K562 (cell line): ENCODE measurements at regions not wholly inside any gene's neighbourhood (a gene's known extent, or its start where the extent isn't known, plus 50 kb on each side); places are given as distances from the start of the nearest gene placed in this dataset.

Experiments
- ATAC-seq: fragments of 200-7000 bp; cut with Tn5 transposase; 3 replicates; pipeline ENCODE4 v1.9.1; 2020; ENCODE audit warnings: moderate library complexity
- BruUV-seq: library from RNA; stranded (reverse); fragments of 400-500 nt; replicated peaks from 2 replicates; lab custom pipeline; 2021; lab: Mats Ljungman, UMichigan
- CTCF ChIA-PET: fragments of 300-600 bp; formaldehyde crosslinking; extraction: SDS; loops from one replicate; lab custom pipeline; 2021; ENCODE audit warnings: low intra/inter-chr PET ratio; lab: Yijun Ruan, JAX
- POLR2A ChIA-PET: fragments of 300-600, 350-650 bp; sonication (Branson Sonifier 250); formaldehyde crosslinking; extraction: SDS; loops from one replicate; lab custom pipeline; 2021; ENCODE audit warnings: antibody characterized with exemption, inconsistent platforms; lab: Yijun Ruan, JAX
- DNase-seq, 4 experiments: peaks; one replicate each; pipeline versions ENCODE4 v3.0.0 to v3.0.0-alpha.2; 2011 to 2018; ENCODE audit warnings: low spot score in 3 of 4, mixed read lengths in 3 of 4; ENCODE audit errors: extremely low read depth in 1 of 4
- FAIRE-seq: peaks from 2 replicates; lab custom pipeline; 2011; peaks lifted over from hg19 to GRCh38; lab: Jason Lieb, UNC
- H2AFZ ChIP-seq: 2 replicates; pipeline ENCODE4 v1.6.0; 2011; ENCODE audit warnings: low read depth, low read length, control low read depth, inconsistent platforms
- H3K27ac ChIP-seq: fragments of 200-600 bp; 3 replicates; pipeline ENCODE4 v1.8.0; 2011; ENCODE audit warnings: low read depth, mild to moderate bottlenecking, control low read depth, inconsistent platforms, low read length, moderate library complexity, mixed read lengths; ENCODE audit errors: extremely low read depth
- H3K27me3 ChIP-seq, 2 experiments: fragments of 300-600 bp in 1 of 2; 2 replicates in 1 of 2; 3 replicates in 1 of 2; pipeline versions ENCODE4 v1.6.0 to v1.8.0; 2011; ENCODE audit warnings: inconsistent platforms in 2 of 2, low read length in 2 of 2, mild to moderate bottlenecking in 1 of 2, mixed read lengths in 1 of 2, moderate library complexity in 1 of 2; ENCODE audit not compliant: control insufficient read depth in 2 of 2, insufficient read depth in 2 of 2
- H3K36me3 ChIP-seq: fragments of 300-600 bp; 3 replicates; pipeline ENCODE4 v1.8.0; 2011; ENCODE audit warnings: mild to moderate bottlenecking, low read length, inconsistent platforms; ENCODE audit not compliant: control insufficient read depth, insufficient read depth
- H3K4me1 ChIP-seq, 2 experiments: fragments of 200-600 bp in 1 of 2; replicated peaks in 1 of 2; 2 replicates in 1 of 2; 3 replicates in 1 of 2; pipeline versions ENCODE4 v1.5.1 to v1.8.0; 2011; ENCODE audit warnings: inconsistent platforms in 2 of 2, low read length in 2 of 2, mild to moderate bottlenecking in 1 of 2, mixed read lengths in 1 of 2, moderate library complexity in 1 of 2; ENCODE audit not compliant: control insufficient read depth in 2 of 2, insufficient read depth in 2 of 2
- H3K4me2 ChIP-seq: 2 replicates; pipeline ENCODE4 v1.6.1; 2011; ENCODE audit warnings: low read length, control low read depth, inconsistent platforms, mixed read lengths; ENCODE audit not compliant: insufficient read depth
- H3K4me3 ChIP-seq: fragments of 200-600 bp; sonication (generic), shearing (Covaris generic); 2 replicates; pipeline ENCODE4 v1.5.1; 2016; ENCODE audit warnings: control low read depth, inconsistent platforms
- H3K79me2 ChIP-seq: fragments of 200-600 bp; 3 replicates; pipeline ENCODE4 v1.8.0; 2011; ENCODE audit warnings: low read length, inconsistent platforms; ENCODE audit not compliant: control insufficient read depth, insufficient read depth
- H3K9ac ChIP-seq, 2 experiments: 2 replicates each; pipeline versions ENCODE4 v1.6.0 to v1.6.1; 2011; ENCODE audit warnings: low read depth in 2 of 2, low read length in 2 of 2, control low read depth in 1 of 2, inconsistent platforms in 1 of 2, mild to moderate bottlenecking in 1 of 2, mixed read lengths in 1 of 2; ENCODE audit not compliant: insufficient read depth in 1 of 2
- H3K9me1 ChIP-seq: one replicate; pipeline ENCODE4 v1.6.0; 2011; ENCODE audit warnings: inconsistent platforms, mild to moderate bottlenecking, low read length, moderate library complexity; ENCODE audit not compliant: control insufficient read depth, insufficient read depth
- H3K9me3 ChIP-seq: replicated peaks from 2 replicates; pipeline ENCODE4 v1.5.1; 2011; ENCODE audit warnings: low read depth, low read length, inconsistent platforms; ENCODE audit not compliant: control insufficient read depth, insufficient read depth
- H4K20me1 ChIP-seq: replicated peaks from 2 replicates; pipeline ENCODE4 v1.6.1; 2011; ENCODE audit warnings: low read length, inconsistent platforms, mixed read lengths; ENCODE audit not compliant: control insufficient read depth, insufficient read depth
- CBFB ChIP-seq: sonication (generic); formaldehyde crosslinking; IDR thresholded peaks from 2 replicates; pipeline ENCODE4 v1.4.0; 2020; ENCODE audit warnings: mild to moderate bottlenecking, missing genetic modification reagents
- FOXA3 ChIP-seq, 2 experiments: fragments of 450-650 bp in 1 of 2; sonication (generic) in 1 of 2; formaldehyde crosslinking; IDR thresholded peaks in 1 of 2; conservative IDR thresholded peaks in 1 of 2; 2 replicates each; pipeline versions ENCODE4 v1.4.0 to v1.8.0; 2020 to 2022; ENCODE audit warnings: mild to moderate bottlenecking in 2 of 2, missing genetic modification reagents in 1 of 2
- GATAD2B ChIP-seq: fragments of 450-650 bp; IDR thresholded peaks from 2 replicates; pipeline ENCODE4 v1.6.1; 2017; ENCODE audit warnings: mild to moderate bottlenecking, borderline replicate concordance
- HDAC6 ChIP-seq: IDR thresholded peaks from 2 replicates; pipeline ENCODE4 v1.6.1; 2012; ENCODE audit warnings: low read depth, mild to moderate bottlenecking, control low read depth, inconsistent platforms, low read length, moderate library complexity
- KLF16 ChIP-seq: IDR thresholded peaks from 2 replicates; pipeline ENCODE4 v1.6.1; 2016; ENCODE audit warnings: antibody characterized with exemption
- MAFK ChIP-seq: IDR thresholded peaks from 2 replicates; pipeline ENCODE4 v1.6.1; 2011; ENCODE audit warnings: low read length, improper control_type of control experiment
- MCM5 ChIP-seq: fragments of 450-650 bp; IDR thresholded peaks from 2 replicates; pipeline ENCODE4 v1.6.1; 2016; ENCODE audit warnings: low read depth
- MED1 ChIP-seq: sonication (generic); formaldehyde crosslinking; IDR thresholded peaks from 2 replicates; pipeline ENCODE4 v1.8.1; 2023; ENCODE audit warnings: missing genetic modification reagents, borderline replicate concordance
- OTX1 ChIP-seq: fragments of 450-650 bp; formaldehyde crosslinking; IDR thresholded peaks from 2 replicates; pipeline ENCODE4 v1.4.0; 2022; ENCODE audit warnings: mild to moderate bottlenecking
- SAFB2 ChIP-seq: fragments of 200-400 bp; formaldehyde crosslinking; IDR thresholded peaks from 2 replicates; pipeline ENCODE4 v1.6.1; 2018; ENCODE audit warnings: borderline replicate concordance, low read length, low read depth, moderate library complexity; ENCODE audit not compliant: severe bottlenecking
- ZKSCAN8 ChIP-seq: fragments of 200-800 bp; sonication (Bioruptor generic); IDR thresholded peaks from 2 replicates; pipeline ENCODE4 v1.6.1; 2016; ENCODE audit warnings: missing genetic modification characterization, missing compliant biosample characterization
- WGBS: fragments of 100-300 bp; shearing (Covaris generic); methylation state at CpG from one replicate; pipeline ENCODE4 v1.1.6; 2016; ENCODE audit warnings: low coverage, mixed read lengths; ENCODE audit not compliant: insufficient coverage; ENCODE audit errors: missing lambda C conversion rate; 5-methylcytosine and 5-hydroxymethylcytosine counted together
- in situ Hi-C: fragments of 300-500 bp; cut with MboI; formaldehyde crosslinking; loops from 4 replicates; pipeline ENCODE4 v1.15.0; 2018; ENCODE audit warnings: inconsistent platforms, mixed read lengths
- intact Hi-C: fragments of 100-400 bp; cut with micrococcal nuclease; formaldehyde crosslinking; loops from 2 replicates; pipeline ENCODE4 v1.14.2; 2022
- TF ChIP-seq, protein P1 (sequence below): fragments of 150-350 bp; conservative IDR thresholded peaks from 2 replicates; pipeline ENCODE4 v1.6.1; 2014; ENCODE audit warnings: low read length
- TF ChIP-seq, protein P2 (sequence below), 2 experiments: IDR thresholded peaks in 1 of 2; conservative IDR thresholded peaks in 1 of 2; 2 replicates each; pipeline ENCODE4 v1.6.1; 2016; ENCODE audit warnings: low read depth in 2 of 2, mild to moderate bottlenecking in 1 of 2, missing compliant biosample characterization in 1 of 2, missing genetic modification characterization in 1 of 2, moderate library complexity in 1 of 2
- TF ChIP-seq, protein P3 (sequence below): fragments of 200-400 bp; formaldehyde crosslinking; IDR thresholded peaks from 2 replicates; pipeline ENCODE4 v1.6.1; 2017; ENCODE audit warnings: mild to moderate bottlenecking, low read depth, low read length, moderate library complexity

DNA sequence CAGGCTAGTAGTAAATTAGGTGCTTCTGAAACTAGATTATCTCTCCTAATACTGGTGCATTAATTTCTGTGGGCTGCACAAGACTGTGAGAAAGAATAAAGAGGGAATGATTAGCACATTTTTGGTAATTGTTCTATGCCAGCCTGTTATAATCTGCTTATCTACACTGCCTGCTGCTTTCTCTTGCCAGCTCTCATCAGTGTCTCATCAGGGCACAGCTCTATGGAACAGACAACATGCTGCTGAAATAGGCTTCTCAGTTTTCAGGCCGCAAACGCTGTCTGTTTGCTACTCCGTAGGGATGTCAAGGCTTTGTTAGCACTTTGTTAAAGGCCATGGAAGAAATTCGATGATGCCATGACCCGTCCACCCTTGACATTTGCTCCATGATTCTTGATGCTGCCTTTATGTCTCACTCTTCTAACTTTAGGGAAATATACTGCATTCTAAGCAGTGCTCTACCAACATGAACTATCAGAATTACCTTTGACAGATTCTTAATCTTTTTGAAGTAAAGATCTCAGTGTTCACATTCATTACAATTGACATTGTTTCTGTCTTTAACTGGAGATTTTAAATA, 84.0 kb upstream of the PRR20A start (continued):
- TF ChIP-seq MCM5 (no peak), HDAC6 (no peak), MED1 (CRISPR knock-in tag) (no peak), CBFB (CRISPR knock-in tag) (no peak), OTX1 (no peak), MAFK (no peak)
- TF ChIP-seq, all 486 proteins: peak for 0

DNA sequence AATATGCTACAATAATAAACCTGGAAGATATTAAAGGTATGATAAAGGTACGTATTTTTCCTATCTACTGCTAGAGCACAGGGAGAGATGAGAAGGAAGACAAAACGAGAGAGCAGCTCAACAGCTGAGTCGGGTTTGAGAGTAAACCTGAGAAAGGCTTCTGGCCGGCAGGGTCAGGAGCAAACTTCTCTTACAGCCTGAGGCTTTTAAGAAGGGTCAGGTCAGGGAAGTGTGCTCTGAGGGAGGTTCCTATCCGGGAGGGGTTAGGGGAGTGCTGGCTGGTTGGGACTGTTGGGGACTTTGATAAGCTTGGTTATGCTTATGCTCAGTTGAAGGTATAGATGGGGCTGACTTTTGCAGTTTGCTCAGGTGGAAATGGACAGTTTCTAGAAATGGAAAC, 77.7 kb upstream of the PRR20A start:
- intact Hi-C loops (no loop called here), in situ Hi-C loops (no loop called here)
- FAIRE-seq (no peak), ATAC-seq (no peak), DNase-seq (no peak)
- ChIA-PET POLR2A (no interaction called here), CTCF (interaction anchor here (0.7 kb wide), 1 partner anchor 399 kb away, joined by 3 read pairs; no protein-coding TSS in a partner anchor)
- Histone ChIP-seq H3K4me2 (no peak overlapping the region), H3K79me2 (no peaks in the 10 kb centered on the region), H3K36me3 (no peaks in the 10 kb centered on the region), H3K4me1 (no peaks in the 10 kb centered on the region), H3K4me3 (no peak overlapping the region), H3K9ac (no peak overlapping the region), H2AFZ (no peak overlapping the region), H3K27ac (no peak overlapping the region), H3K9me3 (no peaks in the 10 kb centered on the region), H4K20me1 (no peaks in the 10 kb centered on the region), H3K27me3 (no peaks in the 10 kb centered on the region), H3K9me1 (no peaks in the 10 kb centered on the region)
- 0% methylated on average over 4 of the region's 5 CpGs for WGBS
- BruUV-seq = no TSS peak
- no peak for TF ChIP-seq GATAD2B
- no peak for TF ChIP-seq ZKSCAN8 (CRISPR knock-in tag)
- TF ChIP-seq, protein P1, sequence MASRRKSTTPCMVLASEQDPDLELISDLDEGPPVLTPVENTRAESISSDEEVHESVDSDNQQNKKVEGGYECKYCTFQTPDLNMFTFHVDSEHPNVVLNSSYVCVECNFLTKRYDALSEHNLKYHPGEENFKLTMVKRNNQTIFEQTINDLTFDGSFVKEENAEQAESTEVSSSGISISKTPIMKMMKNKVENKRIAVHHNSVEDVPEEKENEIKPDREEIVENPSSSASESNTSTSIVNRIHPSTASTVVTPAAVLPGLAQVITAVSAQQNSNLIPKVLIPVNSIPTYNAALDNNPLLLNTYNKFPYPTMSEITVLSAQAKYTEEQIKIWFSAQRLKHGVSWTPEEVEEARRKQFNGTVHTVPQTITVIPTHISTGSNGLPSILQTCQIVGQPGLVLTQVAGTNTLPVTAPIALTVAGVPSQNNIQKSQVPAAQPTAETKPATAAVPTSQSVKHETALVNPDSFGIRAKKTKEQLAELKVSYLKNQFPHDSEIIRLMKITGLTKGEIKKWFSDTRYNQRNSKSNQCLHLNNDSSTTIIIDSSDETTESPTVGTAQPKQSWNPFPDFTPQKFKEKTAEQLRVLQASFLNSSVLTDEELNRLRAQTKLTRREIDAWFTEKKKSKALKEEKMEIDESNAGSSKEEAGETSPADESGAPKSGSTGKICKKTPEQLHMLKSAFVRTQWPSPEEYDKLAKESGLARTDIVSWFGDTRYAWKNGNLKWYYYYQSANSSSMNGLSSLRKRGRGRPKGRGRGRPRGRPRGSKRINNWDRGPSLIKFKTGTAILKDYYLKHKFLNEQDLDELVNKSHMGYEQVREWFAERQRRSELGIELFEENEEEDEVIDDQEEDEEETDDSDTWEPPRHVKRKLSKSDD = no peak
- TF ChIP-seq, protein P2, sequence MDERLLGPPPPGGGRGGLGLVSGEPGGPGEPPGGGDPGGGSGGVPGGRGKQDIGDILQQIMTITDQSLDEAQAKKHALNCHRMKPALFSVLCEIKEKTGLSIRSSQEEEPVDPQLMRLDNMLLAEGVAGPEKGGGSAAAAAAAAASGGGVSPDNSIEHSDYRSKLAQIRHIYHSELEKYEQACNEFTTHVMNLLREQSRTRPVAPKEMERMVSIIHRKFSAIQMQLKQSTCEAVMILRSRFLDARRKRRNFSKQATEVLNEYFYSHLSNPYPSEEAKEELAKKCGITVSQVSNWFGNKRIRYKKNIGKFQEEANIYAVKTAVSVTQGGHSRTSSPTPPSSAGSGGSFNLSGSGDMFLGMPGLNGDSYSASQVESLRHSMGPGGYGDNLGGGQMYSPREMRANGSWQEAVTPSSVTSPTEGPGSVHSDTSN (CRISPR knock-in tag; IDR thresholded peaks at IDR 0.05; ENCODE audit: low read depth) = no peak
- TF ChIP-seq, protein P2 (tag; conservative IDR thresholded peaks at IDR 0.05; ENCODE audit: low read depth) = no peak
- TF ChIP-seq FOXA3 (CRISPR knock-in tag; conservative IDR thresholded peaks at IDR 0.05 in 1 of 2, IDR thresholded peaks at IDR 0.05 in 1 of 2) = no peak
- TF ChIP-seq KLF16 = no peak
- TF ChIP-seq, protein P3, sequence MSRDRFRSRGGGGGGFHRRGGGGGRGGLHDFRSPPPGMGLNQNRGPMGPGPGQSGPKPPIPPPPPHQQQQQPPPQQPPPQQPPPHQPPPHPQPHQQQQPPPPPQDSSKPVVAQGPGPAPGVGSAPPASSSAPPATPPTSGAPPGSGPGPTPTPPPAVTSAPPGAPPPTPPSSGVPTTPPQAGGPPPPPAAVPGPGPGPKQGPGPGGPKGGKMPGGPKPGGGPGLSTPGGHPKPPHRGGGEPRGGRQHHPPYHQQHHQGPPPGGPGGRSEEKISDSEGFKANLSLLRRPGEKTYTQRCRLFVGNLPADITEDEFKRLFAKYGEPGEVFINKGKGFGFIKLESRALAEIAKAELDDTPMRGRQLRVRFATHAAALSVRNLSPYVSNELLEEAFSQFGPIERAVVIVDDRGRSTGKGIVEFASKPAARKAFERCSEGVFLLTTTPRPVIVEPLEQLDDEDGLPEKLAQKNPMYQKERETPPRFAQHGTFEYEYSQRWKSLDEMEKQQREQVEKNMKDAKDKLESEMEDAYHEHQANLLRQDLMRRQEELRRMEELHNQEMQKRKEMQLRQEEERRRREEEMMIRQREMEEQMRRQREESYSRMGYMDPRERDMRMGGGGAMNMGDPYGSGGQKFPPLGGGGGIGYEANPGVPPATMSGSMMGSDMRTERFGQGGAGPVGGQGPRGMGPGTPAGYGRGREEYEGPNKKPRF = no peak
- TF ChIP-seq SAFB2 = no peak
